ENCODE measurements at regions not wholly inside any gene's neighbourhood (a gene's known extent, or its start where the extent isn't known, plus 50 kb on each side); places are given as distances from the start of the nearest gene placed in this dataset.

- Histone ChIP-seq H3K4me2 (no peak overlapping the region), H2AFZ (no peak overlapping the region), H4K20me1 (replicated peaks; ENCODE audit: insufficient read depth) (no peaks in the 10 kb centered on the region), H3K4me3 (no peak overlapping the region), H3K79me2 (replicated peaks; ENCODE audit: insufficient read depth) (no peaks in the 10 kb centered on the region), H3F3A (replicated peaks; ENCODE audit: low read depth) (no peaks in the 10 kb centered on the region), H3K27ac (ENCODE audit: low read depth) (no peak overlapping the region), H3K4me1 (ENCODE audit: insufficient read depth) (no peaks in the 10 kb centered on the region), H3K27me3 (ENCODE audit: insufficient read depth) (no peaks in the 10 kb centered on the region), H3K9me2 (ENCODE audit: insufficient read depth) (peaks cover 21% of the 10 kb centered on the region), H3K36me3 (ENCODE audit: insufficient read depth) (no peaks in the 10 kb centered on the region)
- H3K36me3 Mint-ChIP-seq (ENCODE audit: low read depth): no peaks in the 10 kb centered on the region
- no peaks in the 10 kb centered on the region for H3K27me3 Mint-ChIP-seq (ENCODE audit: insufficient read depth, low read depth, poor library complexity)
- H3K9me3 Mint-ChIP-seq: no peaks in the 10 kb centered on the region
- no peaks in the 10 kb centered on the region for H3K4me1 Mint-ChIP-seq
- DNase-seq (ENCODE audit: low spot score) (no peak), ATAC-seq (no peak)
- H3K4me3 Mint-ChIP-seq: no peak overlapping the region
- TF ChIP-seq POLR2AphosphoS5 (IDR thresholded peaks at IDR 0.05; ENCODE audit: low read depth): no peak
- no peak for TF ChIP-seq JUNB (IDR thresholded peaks at IDR 0.05; ENCODE audit: unreplicated experiment)
- no peak overlapping the region for H3K27ac Mint-ChIP-seq
Observed at GRCh38 chr6:144944106-144944505, 659.0 kb downstream of the UTRN start.

GRCh38 chr6:144947398-144947976 is 662.4 kb downstream of the UTRN start:
- Mint-ChIP-seq H3K4me3 (no peak overlapping the region), H3K4me1 (peaks cover 24% of the 10 kb centered on the region), H3K27me3 (ENCODE audit: insufficient read depth, low read depth, poor library complexity) (peaks cover 4% of the 10 kb centered on the region), H3K9me3 (no peaks in the 10 kb centered on the region), H3K36me3 (ENCODE audit: low read depth) (peaks cover 3% of the 10 kb centered on the region; the same call in 2 of the 3 replicates), H3K27ac (no peak overlapping the region)
- no peak overlapping the region for H3K4me3 ChIP-seq
- H3K36me3 ChIP-seq (ENCODE audit: insufficient read depth): no peaks in the 10 kb centered on the region
- H4K20me1 ChIP-seq (replicated peaks; ENCODE audit: insufficient read depth): no peaks in the 10 kb centered on the region
- no peak overlapping the region for H3K4me2 ChIP-seq
- H2AFZ ChIP-seq: no peak overlapping the region
- H3K9me2 ChIP-seq (ENCODE audit: insufficient read depth): peaks cover 22% of the 10 kb centered on the region
- DNase-seq (ENCODE audit: low spot score) (no peak), ATAC-seq (no peak)
- H3K4me1 ChIP-seq (ENCODE audit: insufficient read depth): peaks cover 18% of the 10 kb centered on the region
- H3K79me2 ChIP-seq (replicated peaks; ENCODE audit: insufficient read depth): no peaks in the 10 kb centered on the region
- no peak for TF ChIP-seq POLR2AphosphoS5 (IDR thresholded peaks at IDR 0.05; ENCODE audit: low read depth)
- TF ChIP-seq CREB1 (CRISPR knock-in tag; IDR thresholded peaks at IDR 0.05; ENCODE audit: low read depth): no peak
- no peak for TF ChIP-seq ETS1 (IDR thresholded peaks at IDR 0.05)
- TF ChIP-seq REST (IDR thresholded peaks at IDR 0.05; ENCODE audit: unreplicated experiment): no peak
- TF ChIP-seq NANOG (IDR thresholded peaks at IDR 0.05; ENCODE audit: borderline replicate concordance): no peak
- no peak for TF ChIP-seq JUNB (IDR thresholded peaks at IDR 0.05; ENCODE audit: unreplicated experiment)
- no peak for TF ChIP-seq STAT1 (IDR thresholded peaks at IDR 0.05; ENCODE audit: unreplicated experiment)
- TF ChIP-seq ZNF114 (CRISPR knock-in tag; IDR thresholded peaks at IDR 0.05): no peak
- no peak for TF ChIP-seq EZH2 (IDR thresholded peaks at IDR 0.05; ENCODE audit: low read depth, unreplicated experiment)
- no peaks in the 10 kb centered on the region for H3K27me3 ChIP-seq (ENCODE audit: insufficient read depth)
- no peak overlapping the region for H3K27ac ChIP-seq (ENCODE audit: low read depth)
- H3F3A ChIP-seq (replicated peaks; ENCODE audit: low read depth): no peaks in the 10 kb centered on the region

Measured in GM23338 (cell line).